B cell (primary cell): ENCODE measurements at regions not wholly inside any gene's neighbourhood (a gene's known extent, or its start where the extent isn't known, plus 50 kb on each side); places are given as distances from the start of the nearest gene placed in this dataset.

ENCODE experiments used
- CTCF ChIP-seq: fragments of 200-600 bp; IDR thresholded peaks from one replicate; pipeline ENCODE4 v1.8.0; 2022; ENCODE audit warnings: antibody characterized with exemption, mild to moderate bottlenecking
- EZH2 ChIP-seq: IDR thresholded peaks from 2 replicates; pipeline ENCODE4 v1.6.1; 2012; ENCODE audit warnings: borderline replicate concordance, low read depth, mild to moderate bottlenecking, moderate library complexity, low read length; ENCODE audit not compliant: insufficient read depth, poor library complexity, severe bottlenecking

DNA sequence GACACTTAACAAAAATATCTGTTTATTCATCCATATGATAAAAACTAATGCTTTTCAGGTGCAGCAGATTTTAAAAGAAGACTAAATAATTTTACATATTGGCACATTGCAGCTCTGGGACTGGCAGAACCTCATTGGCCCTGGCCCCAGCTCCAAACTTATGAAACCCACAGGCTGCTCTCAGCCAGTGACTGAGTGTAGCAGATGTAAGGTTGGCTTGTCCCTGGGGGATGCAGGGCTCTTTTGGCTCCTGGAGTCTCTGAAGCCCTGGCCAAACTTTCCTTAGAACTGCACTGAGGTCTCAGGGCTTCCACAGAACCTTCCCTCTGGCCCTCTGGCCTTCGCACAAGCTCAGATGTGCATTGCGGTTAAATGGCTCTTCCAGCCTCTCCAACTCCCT is 725.0 kb upstream of the SOX11 start:
- TF ChIP-seq CTCF (no peak), EZH2 (no peak)
